HG02763 (cell line): ENCODE measurements at regions not wholly inside any gene's neighbourhood (a gene's known extent, or its start where the extent isn't known, plus 50 kb on each side); places are given as distances from the start of the nearest gene placed in this dataset.
A peak's percentile ranks its signal among the peaks of the same experiment; 100 is the strongest.

ENCODE experiments used
- ATAC-seq: cut with Tn5 transposase; IDR thresholded peaks from one replicate; pipeline ENCODE4 v1.9.1; 2021; ENCODE audit warnings: mild to moderate bottlenecking, moderate library complexity; ENCODE audit not compliant: unreplicated experiment

GRCh38 chr10:22770270-22770669 is 55.9 kb upstream of the PIP4K2A start:
- no peak for ATAC-seq

DNA sequence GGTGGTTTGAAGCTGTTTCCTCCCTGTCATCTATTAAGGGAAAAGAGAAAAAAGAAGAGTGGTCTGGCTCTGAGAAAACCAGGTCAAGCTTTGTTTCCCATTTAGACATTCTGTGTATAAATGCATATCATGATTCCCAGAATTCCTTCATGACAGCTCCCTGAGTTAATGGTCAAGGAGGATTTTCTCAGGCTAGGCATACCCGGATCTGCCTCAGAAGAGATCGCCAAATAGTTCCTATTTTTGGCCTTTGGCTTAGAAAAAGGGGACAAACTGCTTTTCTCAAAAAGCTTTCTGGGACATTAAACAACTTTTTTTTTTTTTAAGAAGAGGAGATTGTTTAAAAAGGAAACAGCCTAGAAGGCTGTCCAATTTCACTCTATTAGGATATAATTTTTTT is 53.5 kb upstream of the PIP4K2A start:
- no peak for ATAC-seq

DNA sequence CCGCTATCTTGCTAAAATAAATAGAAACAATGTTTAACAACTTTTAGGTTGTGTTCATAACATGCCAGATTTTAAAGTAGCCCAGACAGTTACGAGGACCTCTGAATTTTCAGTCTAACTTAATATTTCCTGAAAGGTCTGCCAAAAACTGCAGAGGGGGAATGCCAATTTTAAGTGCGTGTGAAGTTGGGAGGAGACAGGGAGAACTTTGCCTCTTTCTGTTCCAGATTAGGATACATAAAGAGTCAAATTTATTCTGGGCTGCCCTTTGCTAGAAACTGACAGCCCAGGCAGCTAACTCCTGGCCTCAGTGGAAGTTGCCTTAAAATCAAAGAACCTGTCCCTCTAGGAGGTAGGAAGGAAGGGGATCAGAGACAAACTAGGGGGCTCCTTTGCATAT is 52.3 kb upstream of the PIP4K2A start:
- no peak for ATAC-seq

DNA sequence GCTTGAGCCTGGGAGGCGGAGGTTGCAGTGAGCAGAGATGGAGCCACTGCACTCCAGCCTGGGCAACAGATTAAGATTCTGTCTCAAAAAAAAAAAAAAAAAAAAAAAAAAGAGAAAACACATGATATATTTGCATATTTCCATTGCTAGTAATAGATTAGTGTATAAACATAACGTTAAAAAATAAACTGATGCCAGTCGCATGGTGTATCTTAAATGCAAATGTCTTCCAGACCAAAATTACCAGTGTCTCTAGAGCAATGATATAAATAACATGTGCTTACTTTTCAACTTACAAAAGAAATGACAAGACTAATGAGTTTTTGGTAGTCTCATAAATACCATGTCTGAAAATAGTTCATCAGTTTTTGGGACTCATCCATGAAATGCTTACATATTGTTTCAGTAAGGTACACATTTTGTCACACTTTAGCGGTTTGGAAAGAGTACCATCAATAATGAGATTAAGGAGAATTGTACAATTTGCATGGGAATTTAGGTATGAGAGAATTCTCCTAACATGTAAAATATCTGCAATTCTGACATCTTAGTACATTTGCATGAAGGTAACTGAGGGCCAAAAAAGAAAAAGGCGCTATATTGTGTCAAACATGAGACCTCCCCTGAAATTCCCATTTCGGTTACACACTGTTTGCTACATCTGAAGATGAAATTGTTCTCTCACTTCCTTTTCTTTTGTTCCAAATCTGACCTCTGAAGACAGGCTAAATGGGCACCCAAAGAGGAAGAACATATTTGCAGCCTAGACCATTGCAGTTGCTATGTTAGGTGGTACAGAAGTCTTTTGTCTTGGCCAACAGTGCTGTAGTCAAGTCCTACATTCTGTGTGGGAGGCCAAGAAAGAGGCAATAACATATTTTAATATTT is 51.5 kb upstream of the PIP4K2A start:
- peak; percentile 70 for ATAC-seq

- ATAC-seq: no peak
These were observed 50.3 kb upstream of the PIP4K2A start for GRCh38 chr10:22764639-22765038.
